ENCODE measurements at regions not wholly inside any gene's neighbourhood (a gene's known extent, or its start where the extent isn't known, plus 50 kb on each side); places are given as distances from the start of the nearest gene placed in this dataset.
"Not testable (repeated sequence)": the region's sequence is repeated elsewhere in the genome, so short reads cannot be mapped to it uniquely, and the experiment has no call there.

- DNase-seq: no peak
These were observed 177.9 kb downstream of the BLID start for GRCh38 chr11:121938076-121938475.

DNA sequence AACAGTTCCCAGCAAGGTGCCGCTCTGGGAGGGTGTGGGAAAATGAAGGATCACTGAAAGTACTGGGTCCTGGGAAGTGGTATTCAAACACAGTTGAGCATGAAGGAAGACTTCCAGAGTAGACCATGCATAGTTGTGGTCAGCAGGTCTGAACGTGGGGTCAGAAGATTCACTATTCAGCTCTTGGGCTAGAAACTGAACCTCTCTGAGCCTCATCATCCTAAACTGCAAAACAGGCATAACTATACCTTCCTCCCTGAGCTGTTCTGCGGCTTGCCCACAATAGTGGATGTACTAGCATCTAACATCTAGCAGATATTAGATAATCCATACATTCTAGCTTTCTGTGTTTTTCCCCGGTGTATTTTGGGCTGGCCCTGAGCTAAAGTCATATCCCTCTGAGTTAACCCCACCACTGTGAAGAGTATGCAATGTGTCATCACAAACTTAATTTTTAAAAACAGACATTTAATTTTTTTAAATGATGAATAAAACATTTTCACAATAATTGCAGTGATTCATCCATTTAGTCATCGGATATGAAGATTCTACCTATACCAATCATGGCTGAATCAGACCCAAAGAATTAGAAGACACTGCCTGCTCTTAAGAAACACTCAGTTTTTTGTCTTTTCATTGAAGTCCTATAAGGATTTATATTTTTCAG lies 179.1 kb downstream of the BLID start:
- DNase-seq: no peak

- DNase-seq: no peak
These were observed 179.6 kb downstream of the BLID start for GRCh38 chr11:121936370-121936769.

DNA sequence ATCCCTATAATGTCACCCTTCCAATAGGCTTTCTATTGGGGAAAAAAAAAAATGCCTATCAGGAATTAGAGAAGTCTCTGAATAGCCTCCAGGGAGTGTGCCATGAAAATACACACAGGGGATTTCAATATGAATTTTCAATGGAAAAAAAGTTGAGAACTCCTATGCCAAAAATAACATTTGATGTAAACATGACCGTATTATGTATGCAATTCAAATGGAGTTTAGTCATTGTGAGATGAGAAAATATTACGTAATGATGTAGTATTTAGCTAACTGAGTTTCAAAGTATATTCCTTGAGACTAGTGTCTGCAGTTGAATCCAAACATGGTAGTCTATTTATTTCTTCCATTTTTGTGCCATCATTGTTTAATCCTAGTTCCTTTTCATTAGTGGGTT lies 182.3 kb downstream of the BLID start:
- no peak for DNase-seq

DNA sequence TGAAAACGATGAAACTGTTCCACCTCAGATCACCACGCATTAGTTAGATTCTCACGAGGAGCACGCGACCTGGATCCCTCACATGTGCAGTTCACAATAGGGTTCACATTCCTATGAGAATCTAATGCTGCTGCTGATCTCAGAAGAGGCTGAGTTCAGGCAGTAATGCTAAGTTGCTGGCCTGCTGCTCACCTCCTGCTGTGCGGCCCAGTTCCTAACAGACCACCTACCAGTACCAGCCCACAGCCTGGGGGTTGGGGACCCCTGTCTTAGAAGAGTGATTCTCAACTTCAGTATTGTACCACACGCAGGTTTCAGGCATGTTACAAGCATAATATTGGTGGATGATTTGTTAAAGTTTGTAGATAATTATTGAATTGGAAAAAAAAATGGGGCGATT lies 182.7 kb downstream of the BLID start:
- no peak for DNase-seq

DNA sequence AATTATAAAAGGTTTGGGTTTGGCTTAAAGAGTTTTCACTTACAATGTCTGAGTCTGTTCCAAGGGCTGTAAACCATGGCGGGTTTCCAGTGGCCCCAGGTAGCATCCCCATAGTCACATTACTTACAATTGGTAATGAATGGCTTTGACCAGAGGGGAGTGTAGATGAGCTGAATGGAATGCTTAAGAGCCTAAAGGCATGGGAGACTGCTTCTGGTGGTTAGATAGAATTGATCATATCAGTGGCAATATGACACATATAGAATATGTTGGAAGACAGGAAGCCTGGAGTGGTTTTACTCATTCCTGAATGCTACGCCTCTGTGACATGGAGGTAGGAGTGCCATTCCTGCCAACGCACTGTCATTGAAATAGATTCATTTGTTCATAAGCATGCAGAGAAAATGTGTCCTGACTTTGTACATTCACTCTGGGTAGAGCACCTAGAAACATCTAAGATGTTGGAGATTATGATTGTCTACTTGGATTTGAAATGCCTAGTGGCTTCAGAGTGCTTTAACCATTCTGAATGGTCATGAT lies 183.3 kb downstream of the BLID start:
- DNase-seq: no peak

GRCh38 chr11:121931748-121932352 lies 184.2 kb downstream of the BLID start:
- no peak for DNase-seq

DNA sequence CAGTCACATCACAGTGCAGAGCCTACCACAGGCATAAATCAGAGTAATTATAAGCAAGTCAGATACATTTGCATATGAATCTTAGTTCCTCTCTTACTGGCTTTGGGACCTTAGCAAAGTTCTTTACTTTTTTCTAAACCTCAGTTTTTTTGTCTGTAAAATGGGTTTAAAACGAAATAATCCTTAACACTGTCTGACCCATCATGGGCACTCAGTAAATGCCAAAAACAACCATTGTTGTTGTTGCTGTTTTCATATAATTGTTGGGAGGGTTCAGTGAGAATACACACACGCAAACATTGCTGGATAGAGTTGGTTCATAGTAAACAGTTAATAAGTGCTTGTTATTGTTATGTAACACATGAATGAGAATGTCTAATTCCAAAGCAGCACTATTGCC lies 184.9 kb downstream of the BLID start:
- DNase-seq: no peak

DNA sequence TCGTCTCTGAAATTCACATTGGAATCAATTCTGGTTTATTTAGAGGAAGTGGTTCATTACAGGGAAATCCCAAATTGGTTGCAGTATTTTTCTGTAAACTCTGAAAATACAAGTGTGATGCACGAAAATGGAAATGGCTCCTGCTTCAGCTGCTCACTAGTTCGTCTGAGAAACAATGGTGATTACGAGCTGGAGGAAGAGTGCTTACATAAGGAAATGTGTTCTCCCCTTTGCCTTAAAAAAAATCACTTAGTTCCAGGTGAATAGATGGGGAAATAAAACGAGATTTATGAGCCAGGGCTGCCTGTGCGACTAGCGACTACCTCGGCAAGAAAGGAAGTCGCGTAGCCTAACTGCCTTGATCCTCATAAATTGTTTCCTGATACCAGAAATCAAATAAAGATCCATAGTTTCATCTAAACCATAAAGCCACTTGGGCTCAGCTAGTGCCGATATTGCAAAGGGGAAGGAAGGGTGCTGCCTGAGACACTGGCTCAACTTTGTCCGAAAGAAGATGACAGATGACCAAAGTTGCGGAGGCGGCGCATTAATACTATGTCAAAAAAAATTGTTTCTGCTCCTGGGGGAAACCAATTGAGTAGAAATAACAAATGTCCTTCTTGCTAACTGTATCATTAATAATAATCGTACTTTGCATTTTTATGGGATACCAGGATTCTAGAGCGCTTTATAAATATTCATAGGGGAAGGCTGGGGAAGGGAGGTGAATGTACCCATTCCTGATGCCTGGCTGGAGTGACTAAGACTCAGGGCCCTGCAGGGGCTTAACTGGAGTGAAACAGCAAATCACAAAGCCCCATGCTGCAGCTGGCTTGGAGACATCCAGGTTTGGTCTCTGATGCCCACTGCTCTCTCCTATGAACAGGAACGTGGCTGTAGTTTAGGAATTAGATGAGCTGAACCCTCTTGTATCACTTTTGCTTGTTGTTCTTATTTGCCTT lies 185.7 kb downstream of the BLID start:
- peak; percentile 86 for DNase-seq

DNA sequence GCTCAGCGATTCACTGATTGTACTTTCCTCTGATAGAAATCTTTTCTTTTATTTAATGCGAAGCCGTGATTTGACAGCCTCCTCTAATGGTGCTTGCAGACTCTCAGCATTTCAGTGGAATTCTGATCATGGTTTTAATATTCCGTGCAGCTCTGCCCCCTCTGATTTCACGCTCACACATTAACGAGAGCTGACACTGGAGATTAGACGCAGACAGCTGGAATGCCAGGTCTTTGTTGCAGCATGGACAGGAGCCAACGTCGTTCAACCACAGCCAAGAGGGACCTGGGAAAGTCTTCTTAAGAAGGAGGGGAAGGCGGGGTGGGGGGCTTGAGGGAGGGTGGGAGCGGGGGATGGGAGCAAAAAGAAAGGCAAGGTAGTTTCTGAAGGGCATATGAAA lies 186.4 kb downstream of the BLID start:
- DNase-seq: peak; percentile 55

- DNase-seq: peak; percentile 39
These were observed 187.1 kb downstream of the BLID start for GRCh38 chr11:121928597-121929580.

- no peak for DNase-seq
These were observed 188.2 kb downstream of the BLID start for GRCh38 chr11:121927789-121928188.

DNA sequence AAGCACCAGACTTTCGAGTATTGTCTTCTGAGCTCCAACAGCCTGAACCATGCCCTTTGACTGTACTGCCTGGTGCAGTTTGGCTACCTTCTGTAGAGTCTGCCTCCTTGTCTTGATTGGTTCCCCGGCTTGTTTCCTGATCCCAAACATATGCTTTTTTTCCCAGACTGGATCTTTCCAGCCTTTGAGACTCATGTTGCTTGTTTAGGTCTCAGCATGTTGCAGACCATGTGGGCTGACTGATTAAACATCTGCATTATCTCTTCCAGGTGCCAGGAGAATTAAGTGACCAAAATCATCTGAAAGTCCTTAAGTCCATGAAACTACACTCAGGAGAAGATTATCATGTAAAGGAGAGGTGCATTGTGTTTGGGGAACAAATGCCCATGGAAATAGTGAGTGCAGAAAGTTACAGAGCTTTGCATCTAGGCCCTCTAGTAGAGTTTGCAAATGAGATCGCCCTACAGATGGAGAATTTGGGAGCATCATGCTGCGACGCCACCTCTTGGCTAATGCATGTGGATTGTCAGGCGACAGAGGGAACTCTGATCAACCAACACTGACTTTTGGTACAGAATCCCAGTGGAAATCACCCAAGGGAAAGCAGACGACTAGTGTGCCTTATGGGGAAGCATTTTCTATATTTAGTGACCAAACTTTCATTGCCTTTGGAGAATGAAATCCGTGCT lies 188.8 kb downstream of the BLID start:
- DNase-seq: no peak

DNA sequence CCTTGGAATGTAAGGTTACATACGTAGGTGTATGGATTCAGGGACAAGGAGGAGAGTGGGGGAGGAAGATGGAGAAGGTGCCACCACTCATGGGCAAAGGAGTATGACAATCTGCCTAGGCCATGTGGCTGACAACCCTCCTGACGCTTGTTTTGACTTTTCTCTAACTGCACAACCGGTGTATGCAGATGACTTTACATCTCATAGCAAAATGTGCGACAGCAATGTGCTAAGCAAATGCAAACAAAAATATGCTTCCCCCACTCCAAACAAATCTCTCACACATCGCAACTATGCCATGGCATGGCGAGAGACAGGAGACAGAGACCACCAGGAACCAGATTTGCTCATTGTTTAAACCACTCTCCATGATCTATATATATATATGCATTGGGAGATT lies 191.8 kb downstream of the BLID start:
- no peak for DNase-seq

GRCh38 chr11:121917482-121917881 lies 198.5 kb downstream of the BLID start:
- no peak for DNase-seq

GRCh38 chr11:121914508-121915059 lies 201.4 kb downstream of the BLID start:
- DNase-seq: no peak

GRCh38 chr11:121909596-121909995 lies 206.4 kb downstream of the BLID start:
- no peak for DNase-seq

- DNase-seq: no peak
These were observed 208.6 kb downstream of the BLID start for GRCh38 chr11:121907379-121907778.

- no peak for DNase-seq
These were observed 211.9 kb downstream of the BLID start for GRCh38 chr11:121904148-121904547.

GRCh38 chr11:121901886-121902285 lies 214.1 kb downstream of the BLID start:
- DNase-seq: no peak

DNA sequence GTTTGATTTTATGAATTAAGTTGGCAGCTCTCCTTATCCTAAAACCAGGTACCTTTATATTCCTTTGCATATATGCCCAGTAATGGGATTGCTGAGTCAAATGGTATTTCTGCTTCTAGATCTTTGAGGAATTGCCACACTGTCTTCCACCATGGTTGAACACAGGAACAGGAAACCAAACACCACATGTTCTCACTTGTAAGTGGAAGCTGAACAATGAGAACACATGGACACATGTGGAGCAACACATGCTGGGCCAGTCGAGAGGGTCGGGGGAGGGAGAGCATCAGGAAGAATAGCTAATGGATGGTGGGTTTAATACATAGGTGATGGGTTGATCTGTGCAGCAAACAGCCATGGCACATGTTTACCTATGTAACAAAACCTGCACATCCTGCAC lies 214.6 kb downstream of the BLID start:
- not testable (repeated sequence) for DNase-seq

Measured in left kidney (tissue), 1 donor.